ENCODE measurements at regions not wholly inside any gene's neighbourhood (a gene's known extent, or its start where the extent isn't known, plus 50 kb on each side); places are given as distances from the start of the nearest gene placed in this dataset.
A peak's percentile ranks its signal among the peaks of the same experiment; 100 is the strongest.
"Not testable (repeated sequence)": the region's sequence is repeated elsewhere in the genome, so short reads cannot be mapped to it uniquely, and the experiment has no call there.

GRCh38 chr14:85830549-85830948 is 300.6 kb downstream of the FLRT2 start:
- H3K4me1 ChIP-seq (ENCODE audit: control insufficient read depth, insufficient read depth, low read length); H3K9me3 ChIP-seq (ENCODE audit: control insufficient read depth, low read depth, low read length); H3K4me3 ChIP-seq (ENCODE audit: low read length); H3K27ac ChIP-seq (ENCODE audit: low read length); H3K27me3 ChIP-seq (ENCODE audit: control insufficient read depth, insufficient read depth, low read length); DNase-seq; H3K36me3 ChIP-seq (ENCODE audit: control insufficient read depth, insufficient read depth, low read length): not testable (repeated sequence)
- 100% methylated on average over 4 of the region's 8 CpGs for WGBS (ENCODE audit: insufficient coverage, low lambda C conversion rate)

DNA sequence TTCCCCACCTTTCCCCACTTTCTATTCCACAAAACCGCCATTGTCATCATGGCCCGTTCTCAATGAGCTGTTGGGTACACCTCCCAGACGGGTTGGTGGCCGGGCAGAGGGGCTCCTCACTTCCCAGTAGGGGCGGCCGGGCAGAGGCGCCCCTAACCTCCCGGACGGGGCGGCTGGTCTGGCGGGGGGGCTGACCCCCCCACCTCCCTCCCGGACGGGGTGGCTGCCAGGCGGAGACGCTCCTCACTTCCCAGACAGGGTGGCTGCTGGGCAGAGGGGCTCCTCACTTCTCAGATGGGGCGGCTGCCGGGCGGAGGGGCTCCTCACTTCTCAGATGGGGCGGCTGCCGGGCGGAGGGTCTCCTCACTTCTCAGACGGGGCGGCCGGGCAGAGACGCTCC is 299.7 kb downstream of the FLRT2 start:
- H3K27me3 ChIP-seq (ENCODE audit: control insufficient read depth, insufficient read depth, low read length); H3K36me3 ChIP-seq (ENCODE audit: control insufficient read depth, insufficient read depth, low read length); H3K4me3 ChIP-seq (ENCODE audit: low read length); DNase-seq; H3K27ac ChIP-seq (ENCODE audit: low read length); H3K9me3 ChIP-seq (ENCODE audit: control insufficient read depth, low read depth, low read length); H3K4me1 ChIP-seq (ENCODE audit: control insufficient read depth, insufficient read depth, low read length): not testable (repeated sequence)
- WGBS (ENCODE audit: insufficient coverage, low lambda C conversion rate): no CpG with 5 or more reads among the region's 25 CpGs

DNA sequence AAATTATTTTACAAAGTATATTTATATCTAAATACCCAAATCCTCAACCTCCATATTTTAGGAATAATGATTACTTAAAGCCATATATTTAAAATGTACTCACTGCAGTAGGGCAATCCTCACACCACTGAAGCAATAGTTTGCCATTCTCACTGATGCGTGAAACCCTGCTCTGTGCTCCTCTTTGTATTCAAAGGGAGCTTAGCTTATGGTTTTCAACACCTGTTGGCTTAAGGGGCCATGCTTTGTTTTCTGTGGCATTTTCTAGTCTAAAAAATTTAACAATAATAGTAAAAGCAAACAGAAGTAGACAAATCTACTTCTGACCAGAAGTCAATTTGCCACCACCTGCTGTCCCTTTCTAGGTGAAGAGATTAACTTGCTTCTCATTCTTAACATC is 294.6 kb downstream of the FLRT2 start:
- H3K9me3 ChIP-seq (ENCODE audit: control insufficient read depth, low read depth, low read length): no peaks in the 10 kb centered on the region
- no peaks in the 10 kb centered on the region for H3K4me1 ChIP-seq (ENCODE audit: control insufficient read depth, insufficient read depth, low read length)
- H3K4me3 ChIP-seq (ENCODE audit: low read length): no peak overlapping the region
- no CpG with 5 or more reads among the region's 1 CpG for WGBS (ENCODE audit: insufficient coverage, low lambda C conversion rate)
- no peaks in the 10 kb centered on the region for H3K27me3 ChIP-seq (ENCODE audit: control insufficient read depth, insufficient read depth, low read length)
- H3K27ac ChIP-seq (ENCODE audit: low read length): no peak overlapping the region
- H3K36me3 ChIP-seq (ENCODE audit: control insufficient read depth, insufficient read depth, low read length): no peaks in the 10 kb centered on the region
- no peak for DNase-seq

- H3K27me3 ChIP-seq (ENCODE audit: control insufficient read depth, insufficient read depth, low read length): no peaks in the 10 kb centered on the region
- no peaks in the 10 kb centered on the region for H3K9me3 ChIP-seq (ENCODE audit: control insufficient read depth, low read depth, low read length)
- no peak overlapping the region for H3K27ac ChIP-seq (ENCODE audit: low read length)
- H3K4me1 ChIP-seq (ENCODE audit: control insufficient read depth, insufficient read depth, low read length): no peaks in the 10 kb centered on the region
- WGBS (ENCODE audit: insufficient coverage, low lambda C conversion rate): 84% methylated on average over 2 of the region's 3 CpGs
- no peaks in the 10 kb centered on the region for H3K36me3 ChIP-seq (ENCODE audit: control insufficient read depth, insufficient read depth, low read length)
- DNase-seq: no peak
- no peak overlapping the region for H3K4me3 ChIP-seq (ENCODE audit: low read length)
Observed at GRCh38 chr14:85822236-85822635, 292.3 kb downstream of the FLRT2 start.

DNA sequence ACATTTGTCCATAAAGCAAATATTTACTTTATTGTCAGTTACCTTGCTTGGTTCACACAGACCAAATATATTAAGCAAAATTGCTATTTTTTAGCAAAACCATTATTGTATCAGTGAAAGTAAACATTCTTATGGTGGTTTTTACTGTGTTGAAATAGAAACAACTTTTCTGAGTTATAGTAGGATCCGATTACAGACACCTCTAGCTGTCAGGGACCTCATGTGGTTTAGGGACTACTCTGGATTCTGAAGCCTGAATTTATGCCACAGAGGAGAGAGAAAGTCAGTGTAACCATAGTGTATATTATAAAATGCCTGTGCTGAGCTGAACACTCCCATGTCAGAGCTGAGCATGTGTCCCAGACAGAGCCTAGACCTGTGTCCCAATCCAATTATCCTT is 287.5 kb downstream of the FLRT2 start:
- no CpG with 5 or more reads among the region's 1 CpG for WGBS (ENCODE audit: insufficient coverage, low lambda C conversion rate)

GRCh38 chr14:85813040-85813439 is 283.1 kb downstream of the FLRT2 start:
- H3K27ac ChIP-seq (ENCODE audit: low read length): no peak overlapping the region
- H3K4me3 ChIP-seq (ENCODE audit: low read length): no peak overlapping the region
- no CpG with 5 or more reads among the region's 2 CpGs for WGBS (ENCODE audit: insufficient coverage, low lambda C conversion rate)
- no peaks in the 10 kb centered on the region for H3K4me1 ChIP-seq (ENCODE audit: control insufficient read depth, insufficient read depth, low read length)
- no peaks in the 10 kb centered on the region for H3K27me3 ChIP-seq (ENCODE audit: control insufficient read depth, insufficient read depth, low read length)
- DNase-seq: no peak
- H3K9me3 ChIP-seq (ENCODE audit: control insufficient read depth, low read depth, low read length): no peaks in the 10 kb centered on the region
- no peaks in the 10 kb centered on the region for H3K36me3 ChIP-seq (ENCODE audit: control insufficient read depth, insufficient read depth, low read length)

More for the DNA sequence above, 287.5 kb downstream of the FLRT2 start:
- H3K9me3 ChIP-seq (ENCODE audit: control insufficient read depth, low read depth, low read length): no peaks in the 10 kb centered on the region
- DNase-seq: no peak
- H3K27me3 ChIP-seq (ENCODE audit: control insufficient read depth, insufficient read depth, low read length): no peaks in the 10 kb centered on the region
- no peaks in the 10 kb centered on the region for H3K4me1 ChIP-seq (ENCODE audit: control insufficient read depth, insufficient read depth, low read length)
- no peak overlapping the region for H3K4me3 ChIP-seq (ENCODE audit: low read length)
- H3K27ac ChIP-seq (ENCODE audit: low read length): no peak overlapping the region
- no peaks in the 10 kb centered on the region for H3K36me3 ChIP-seq (ENCODE audit: control insufficient read depth, insufficient read depth, low read length)

DNA sequence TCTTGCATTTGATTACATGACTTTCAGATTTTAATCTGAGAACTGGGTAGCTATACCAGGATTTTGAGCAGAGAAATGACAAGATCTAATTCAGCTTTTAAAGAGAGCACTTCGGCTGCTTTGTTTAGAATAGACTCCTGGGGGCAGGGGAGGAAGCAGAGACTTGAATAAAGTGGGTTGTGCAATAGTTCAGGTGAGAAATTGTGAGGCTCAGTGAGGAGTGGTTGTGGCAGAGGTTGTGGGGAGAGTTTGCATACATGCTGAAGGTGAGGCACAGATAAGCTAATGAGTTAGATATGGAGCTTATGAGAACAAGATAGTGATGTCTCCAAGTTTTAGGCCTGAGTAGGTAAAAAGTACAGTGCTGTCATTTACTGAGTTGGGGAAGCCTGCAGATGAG is 281.4 kb downstream of the FLRT2 start:
- peak in 1 of 2 donors; percentile 24 for DNase-seq
- H3K27me3 ChIP-seq (ENCODE audit: control insufficient read depth, insufficient read depth, low read length): no peaks in the 10 kb centered on the region
- H3K36me3 ChIP-seq (ENCODE audit: control insufficient read depth, insufficient read depth, low read length): no peaks in the 10 kb centered on the region
- no peaks in the 10 kb centered on the region for H3K4me1 ChIP-seq (ENCODE audit: control insufficient read depth, insufficient read depth, low read length)
- H3K27ac ChIP-seq (ENCODE audit: low read length): no peak overlapping the region
- no peak overlapping the region for H3K4me3 ChIP-seq (ENCODE audit: low read length)
- no peaks in the 10 kb centered on the region for H3K9me3 ChIP-seq (ENCODE audit: control insufficient read depth, low read depth, low read length)
- no CpG with 5 or more reads among the region's 1 CpG for WGBS (ENCODE audit: insufficient coverage, low lambda C conversion rate)

DNA sequence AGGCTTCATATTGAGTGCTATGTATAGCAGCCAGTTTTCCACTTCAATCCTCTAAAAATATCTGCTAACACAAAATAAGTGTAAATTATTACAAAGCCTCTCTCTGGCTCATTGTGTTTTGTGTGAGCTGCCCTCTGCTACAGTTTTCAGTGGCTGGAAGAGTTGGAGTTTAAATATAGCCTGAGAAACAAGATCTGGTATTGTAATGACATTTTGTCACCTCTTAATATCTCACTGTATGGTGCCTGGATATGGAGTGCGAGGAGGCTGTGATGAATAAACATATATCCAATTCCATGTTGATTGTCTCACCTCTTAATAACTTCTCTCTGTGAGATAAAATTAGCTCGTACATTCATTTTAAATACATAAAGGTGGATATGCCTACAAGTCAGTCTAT is 269.7 kb downstream of the FLRT2 start:
- Histone ChIP-seq H3K36me3 (ENCODE audit: control insufficient read depth, insufficient read depth, low read length) (no peaks in the 10 kb centered on the region), H3K4me1 (ENCODE audit: control insufficient read depth, insufficient read depth, low read length) (no peaks in the 10 kb centered on the region), H3K9me3 (ENCODE audit: control insufficient read depth, low read depth, low read length) (no peaks in the 10 kb centered on the region), H3K27ac (ENCODE audit: low read length) (no peak overlapping the region), H3K4me3 (ENCODE audit: low read length) (no peak overlapping the region), H3K27me3 (ENCODE audit: control insufficient read depth, insufficient read depth, low read length) (no peaks in the 10 kb centered on the region)
- DNase-seq: no peak
- WGBS (ENCODE audit: insufficient coverage, low lambda C conversion rate): 75% methylated on average over 1 of the region's 2 CpGs

GRCh38 chr14:85798856-85799255 is 268.9 kb downstream of the FLRT2 start:
- H3K27me3 ChIP-seq (ENCODE audit: control insufficient read depth, insufficient read depth, low read length): no peaks in the 10 kb centered on the region
- no peak overlapping the region for H3K27ac ChIP-seq (ENCODE audit: low read length)
- WGBS (ENCODE audit: insufficient coverage, low lambda C conversion rate): 60% methylated on average over 2 of the region's 5 CpGs
- no peaks in the 10 kb centered on the region for H3K4me1 ChIP-seq (ENCODE audit: control insufficient read depth, insufficient read depth, low read length)
- no peak for DNase-seq
- no peaks in the 10 kb centered on the region for H3K36me3 ChIP-seq (ENCODE audit: control insufficient read depth, insufficient read depth, low read length)
- no peak overlapping the region for H3K4me3 ChIP-seq (ENCODE audit: low read length)
- no peaks in the 10 kb centered on the region for H3K9me3 ChIP-seq (ENCODE audit: control insufficient read depth, low read depth, low read length)

GRCh38 chr14:85793533-85793932 is 263.6 kb downstream of the FLRT2 start:
- no peak overlapping the region for H3K4me3 ChIP-seq (ENCODE audit: low read length)
- H3K27me3 ChIP-seq (ENCODE audit: control insufficient read depth, insufficient read depth, low read length): no peaks in the 10 kb centered on the region
- WGBS (ENCODE audit: insufficient coverage, low lambda C conversion rate): no CpG with 5 or more reads among the region's 1 CpG
- no peak for DNase-seq
- no peaks in the 10 kb centered on the region for H3K9me3 ChIP-seq (ENCODE audit: control insufficient read depth, low read depth, low read length)
- H3K36me3 ChIP-seq (ENCODE audit: control insufficient read depth, insufficient read depth, low read length): no peaks in the 10 kb centered on the region
- no peaks in the 10 kb centered on the region for H3K4me1 ChIP-seq (ENCODE audit: control insufficient read depth, insufficient read depth, low read length)
- no peak overlapping the region for H3K27ac ChIP-seq (ENCODE audit: low read length)

- Histone ChIP-seq H3K27ac (ENCODE audit: low read length) (no peak overlapping the region), H3K4me3 (ENCODE audit: low read length) (no peak overlapping the region), H3K36me3 (ENCODE audit: control insufficient read depth, insufficient read depth, low read length) (no peaks in the 10 kb centered on the region), H3K27me3 (ENCODE audit: control insufficient read depth, insufficient read depth, low read length) (no peaks in the 10 kb centered on the region), H3K4me1 (ENCODE audit: control insufficient read depth, insufficient read depth, low read length) (no peaks in the 10 kb centered on the region), H3K9me3 (ENCODE audit: control insufficient read depth, low read depth, low read length) (no peaks in the 10 kb centered on the region)
- no CpG with 5 or more reads among the region's 2 CpGs for WGBS (ENCODE audit: insufficient coverage, low lambda C conversion rate)
- DNase-seq: no peak
Observed at GRCh38 chr14:85789506-85789905, 259.6 kb downstream of the FLRT2 start.

All from large intestine (tissue), 3 donors.